ENCODE measurements at regions not wholly inside any gene's neighbourhood (a gene's known extent, or its start where the extent isn't known, plus 50 kb on each side); places are given as distances from the start of the nearest gene placed in this dataset.
"Not testable (repeated sequence)": the region's sequence is repeated elsewhere in the genome, so short reads cannot be mapped to it uniquely, and the experiment has no call there.

DNA sequence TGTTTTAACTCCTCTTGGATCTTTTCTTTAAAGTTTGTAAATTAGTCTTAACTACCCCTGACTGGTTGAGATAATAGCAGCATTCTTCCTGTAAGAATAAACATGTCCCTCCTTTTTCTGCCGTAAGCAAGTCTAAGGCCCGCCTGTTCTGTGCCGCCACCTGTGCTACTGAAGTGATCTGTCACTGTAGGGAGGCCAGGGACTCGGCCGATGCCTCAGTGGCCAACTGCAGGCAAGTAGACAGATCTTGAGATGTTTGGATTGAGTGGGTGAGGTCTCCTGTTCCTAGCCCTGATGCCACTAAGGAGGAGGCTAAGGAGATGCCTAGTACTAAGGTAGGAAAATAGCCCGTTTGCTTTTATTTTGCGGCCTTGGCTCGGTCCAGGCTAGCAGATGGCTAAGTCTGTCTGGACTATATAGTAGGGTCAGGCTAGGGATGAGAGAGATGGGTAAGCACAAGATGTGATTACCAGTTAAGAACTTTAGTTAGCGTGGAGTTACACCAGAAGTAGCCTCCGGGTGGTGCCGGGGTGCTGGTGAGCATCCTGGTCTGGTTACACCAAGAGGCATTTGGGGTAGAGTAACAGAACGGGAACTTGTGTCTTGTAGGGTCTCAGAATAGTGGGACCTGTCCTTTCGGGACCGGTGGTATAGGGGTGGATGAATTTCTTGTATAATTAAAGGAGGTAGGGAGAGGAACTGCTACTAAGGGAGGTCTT is 584.2 kb downstream of the SUCLG1 start:
- no peak for DNase-seq (ENCODE audit: low spot score)

DNA sequence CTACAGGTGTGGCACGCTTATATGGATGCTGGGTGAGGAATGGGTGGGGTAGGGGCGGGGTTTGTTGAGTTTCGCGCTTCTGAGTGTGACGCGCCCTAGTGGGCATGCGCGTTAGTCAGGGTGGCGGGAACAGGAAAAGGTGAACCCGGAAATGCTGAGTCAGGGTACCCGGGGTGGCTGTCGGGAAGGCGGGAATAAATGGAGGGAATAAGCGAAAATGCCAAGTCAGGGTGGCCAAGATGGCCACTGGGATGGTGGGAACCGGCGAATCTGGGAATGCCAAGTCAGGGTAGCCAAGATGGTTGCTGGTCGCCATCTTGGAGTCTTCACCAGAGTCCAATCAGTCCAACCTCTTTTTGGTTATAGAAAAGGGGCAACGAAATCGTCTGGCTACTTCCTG is 585.0 kb downstream of the SUCLG1 start:
- no peak for DNase-seq (ENCODE audit: low spot score)

- no peak for DNase-seq (ENCODE audit: low spot score)
Measured at GRCh38 chr2:83873110-83873509, 586.0 kb downstream of the SUCLG1 start.

DNA sequence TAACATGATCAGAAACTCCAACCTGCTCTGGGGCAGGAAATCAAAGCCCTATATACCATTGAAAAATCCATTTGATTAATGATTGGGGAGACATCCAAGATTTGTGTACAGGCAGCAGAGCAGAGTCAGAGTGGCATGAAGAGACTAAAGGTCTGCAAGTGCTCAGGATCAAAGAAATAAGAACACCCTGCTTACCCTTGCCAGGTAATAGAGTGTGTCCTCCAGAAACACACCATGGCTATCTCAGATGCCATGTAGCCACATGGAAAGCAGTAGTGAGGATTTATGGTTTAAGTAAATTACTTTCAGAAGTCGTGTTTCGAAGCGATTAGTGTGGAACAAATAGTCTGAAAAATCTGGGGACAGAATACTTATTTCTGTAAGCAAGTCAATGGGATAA is 592.9 kb downstream of the SUCLG1 start:
- DNase-seq (ENCODE audit: low spot score) = no peak

- no peak for DNase-seq (ENCODE audit: low spot score)
Measured at GRCh38 chr2:83862600-83862999, 596.5 kb downstream of the SUCLG1 start.

DNA sequence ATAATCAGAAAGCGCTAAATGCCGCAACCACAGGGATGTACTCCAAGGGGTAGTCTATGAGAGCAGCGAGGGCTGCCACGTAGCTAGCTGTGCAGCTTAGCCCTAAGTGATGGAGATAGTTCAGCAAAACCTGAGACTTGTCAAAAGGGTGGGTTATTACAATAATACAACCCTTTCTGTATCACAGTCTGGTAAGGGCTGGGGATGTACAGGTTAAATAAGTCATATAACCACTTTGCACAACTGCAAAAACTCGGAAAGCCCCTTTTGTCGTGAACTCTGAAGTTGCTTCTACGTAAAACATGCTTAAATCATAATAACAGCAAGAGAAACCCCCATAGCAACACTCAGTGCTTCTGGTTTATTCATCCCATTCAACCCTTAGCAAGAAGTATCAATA is 598.8 kb downstream of the SUCLG1 start:
- DNase-seq (ENCODE audit: low spot score) = no peak

DNA sequence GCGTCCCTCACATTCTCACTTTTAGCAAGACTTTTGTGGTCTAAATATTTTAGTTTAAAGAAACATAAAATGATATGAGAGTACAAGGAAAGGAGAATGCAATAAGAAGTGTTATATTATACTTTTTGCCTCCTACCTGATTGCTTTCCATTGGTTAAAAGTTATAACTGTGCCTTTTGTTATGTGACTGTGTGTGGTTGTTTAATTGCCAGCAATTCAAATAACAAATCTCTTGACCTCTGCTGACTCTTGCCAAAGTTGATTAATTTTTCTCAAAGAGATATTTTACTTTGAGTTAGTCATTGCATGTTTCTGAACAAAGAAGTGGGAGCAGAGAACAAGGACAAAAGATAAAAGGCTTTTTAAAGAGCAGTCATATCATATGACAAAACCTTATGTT is 599.5 kb downstream of the SUCLG1 start:
- DNase-seq (ENCODE audit: low spot score) = no peak

DNA sequence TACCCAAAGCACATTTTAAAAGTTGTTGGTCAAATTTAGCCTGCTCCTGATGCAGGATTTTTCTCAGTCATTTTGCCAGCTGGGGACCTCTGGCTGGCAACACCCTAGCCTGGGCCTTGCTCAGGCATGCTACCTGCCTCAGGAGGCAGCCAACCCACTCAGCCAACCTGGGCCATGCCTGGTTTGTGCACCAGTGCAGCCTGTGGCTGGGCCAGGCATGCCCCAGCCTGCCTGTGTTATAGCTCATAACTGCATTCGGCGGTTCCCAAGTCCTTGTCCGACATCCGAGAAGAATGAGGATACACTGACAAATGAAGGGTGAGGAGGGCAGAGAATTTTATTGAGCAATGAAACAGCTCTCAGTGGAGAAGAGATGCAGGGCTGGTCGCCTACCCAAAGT is 608.0 kb downstream of the SUCLG1 start:
- no peak for DNase-seq (ENCODE audit: low spot score)

- DNase-seq (ENCODE audit: low spot score) = no peak
Measured at GRCh38 chr2:83850071-83850725, 608.9 kb downstream of the SUCLG1 start.

GRCh38 chr2:83844490-83844889 is 614.6 kb downstream of the SUCLG1 start:
- DNase-seq (ENCODE audit: low spot score) = no peak

- DNase-seq (ENCODE audit: low spot score) = no peak
Measured at GRCh38 chr2:83842421-83842820, 616.7 kb downstream of the SUCLG1 start.

DNA sequence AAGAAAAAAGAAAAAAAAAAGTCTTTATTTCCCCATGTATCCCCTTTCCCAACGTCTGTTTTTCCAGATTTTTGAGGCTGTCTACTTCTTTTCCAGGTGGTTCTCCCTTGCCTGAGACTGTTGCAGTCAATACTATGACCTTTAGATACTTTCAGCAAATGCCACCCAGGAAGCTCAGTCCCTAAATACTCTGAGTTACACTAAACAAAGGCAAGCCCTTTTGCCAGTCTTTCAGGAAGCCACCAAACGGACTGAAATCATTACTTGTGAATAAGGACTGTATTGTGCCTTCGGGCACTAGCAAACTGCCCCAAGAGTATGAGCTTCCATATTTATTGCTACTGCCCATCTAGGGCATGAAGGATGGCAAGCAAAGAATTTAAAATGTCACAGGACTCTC is 621.3 kb downstream of the SUCLG1 start:
- DNase-seq (ENCODE audit: low spot score) = no peak

DNA sequence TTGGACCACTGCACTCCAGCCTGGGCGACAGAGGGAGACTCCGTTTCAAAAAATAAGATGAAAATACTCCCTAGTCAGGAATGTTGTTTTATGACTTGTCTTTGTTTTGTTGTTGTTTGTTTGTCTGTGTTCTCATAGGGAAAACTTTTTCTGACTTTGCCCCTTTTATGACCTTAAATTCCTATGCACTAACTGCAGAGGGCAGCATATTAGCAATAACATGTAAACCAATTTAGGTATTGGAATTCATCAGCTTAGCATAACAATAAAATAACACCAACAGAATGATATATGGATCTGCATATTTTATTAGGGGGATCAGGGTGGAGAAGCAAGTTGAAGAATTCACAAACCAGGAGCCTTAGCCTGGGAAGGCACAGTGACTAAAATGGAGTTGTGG is 631.5 kb downstream of the SUCLG1 start:
- no peak for DNase-seq (ENCODE audit: low spot score)

DNA sequence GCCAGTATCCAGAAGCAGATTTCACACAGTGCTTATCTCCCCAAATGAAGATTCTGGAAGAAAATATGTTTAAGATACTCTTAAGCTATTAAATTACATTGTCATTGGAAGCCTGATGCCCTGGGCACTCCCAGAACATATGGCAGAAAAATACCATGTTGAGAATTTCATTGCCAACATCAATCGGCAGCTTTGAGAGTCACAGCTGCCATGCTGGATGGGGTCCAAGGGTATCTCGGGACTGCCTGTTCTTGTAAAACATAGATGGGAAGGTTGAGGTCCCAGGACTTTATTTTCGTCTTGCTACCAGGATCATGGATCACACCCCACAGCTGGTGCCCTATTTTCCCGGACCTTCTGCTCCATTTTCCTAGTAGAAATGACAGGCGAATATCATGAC is 632.5 kb downstream of the SUCLG1 start:
- DNase-seq (ENCODE audit: low spot score) = no peak

DNA sequence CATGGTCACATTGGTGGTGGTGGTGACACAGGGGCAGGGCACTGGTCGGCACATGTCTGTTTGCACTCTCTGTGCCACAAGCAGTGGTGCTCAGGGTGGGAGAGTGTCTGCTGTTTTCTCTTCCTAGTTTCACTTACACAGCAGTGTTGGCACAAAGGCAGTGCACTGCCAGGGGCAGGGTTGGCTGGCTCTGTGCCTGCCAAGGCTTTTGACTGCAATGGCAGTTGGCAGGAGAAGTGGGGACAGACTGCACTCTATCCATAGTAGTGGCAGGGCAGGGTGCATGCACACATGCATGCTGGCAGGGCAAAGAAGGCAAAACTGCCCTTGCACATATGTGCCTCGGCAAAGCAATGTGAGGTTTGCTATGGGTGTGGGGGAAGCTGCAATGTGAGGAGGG is 635.9 kb downstream of the SUCLG1 start:
- no peak for DNase-seq (ENCODE audit: low spot score)

DNA sequence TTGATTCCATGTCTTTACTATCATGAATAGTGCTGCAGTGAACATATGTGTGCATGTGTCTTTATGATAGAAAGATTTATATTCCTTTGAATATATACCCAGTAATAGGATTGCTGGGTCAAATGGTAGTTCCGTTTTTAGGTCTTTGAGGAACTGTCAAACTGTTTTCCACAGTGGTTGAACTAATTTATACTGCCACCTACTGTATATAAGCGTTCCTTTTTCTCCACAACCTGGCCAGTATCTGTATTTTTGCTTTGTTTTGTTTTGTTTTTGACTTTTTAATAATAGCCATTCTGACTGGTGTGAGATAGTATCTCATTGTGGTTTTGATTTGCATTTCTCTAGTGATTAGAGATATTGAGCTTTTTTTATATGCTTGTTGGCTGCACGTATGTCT is 641.6 kb downstream of the SUCLG1 start:
- no peak for DNase-seq (ENCODE audit: low spot score)

DNA sequence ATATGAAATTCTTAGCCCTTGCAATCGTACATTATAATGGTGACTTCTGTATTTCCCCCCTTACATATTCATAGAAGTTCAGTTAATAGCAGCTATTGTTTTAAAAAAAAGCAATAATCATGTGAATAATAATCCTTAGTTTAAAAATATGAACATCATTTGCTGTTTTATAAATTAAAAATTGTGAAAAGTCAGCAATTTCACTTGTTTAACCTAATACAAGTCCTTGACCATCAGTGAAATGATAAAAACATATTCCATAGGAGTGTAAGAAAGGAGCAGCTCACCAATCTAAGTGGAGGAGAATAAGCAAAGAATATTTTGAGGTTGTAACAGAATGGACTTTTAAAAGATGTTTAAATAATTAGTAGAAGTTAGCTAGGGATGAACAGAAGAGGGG is 650.2 kb downstream of the SUCLG1 start:
- no peak for DNase-seq (ENCODE audit: low spot score)

DNA sequence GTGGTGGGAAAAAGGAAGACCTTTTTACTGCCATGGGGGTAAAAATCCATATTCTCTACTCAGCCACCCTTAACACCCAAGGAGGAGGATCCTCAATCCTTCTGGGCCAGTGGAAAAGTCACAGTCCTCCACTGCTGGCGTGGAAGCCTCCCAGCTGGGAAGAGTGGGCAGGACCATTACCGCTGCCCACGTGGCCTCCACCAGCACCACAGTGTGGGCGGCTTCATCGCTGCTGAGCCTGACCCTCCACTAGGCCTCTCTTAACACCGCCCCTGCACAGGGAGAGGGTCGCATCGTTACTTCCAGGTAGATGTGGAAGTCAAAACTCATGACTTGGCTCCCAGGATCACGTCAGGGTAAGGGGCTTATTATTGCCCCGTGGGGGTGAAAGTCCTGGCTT is 656.5 kb downstream of the SUCLG1 start:
- no peak for DNase-seq (ENCODE audit: low spot score)

GRCh38 chr2:83795777-83796176 is 663.3 kb downstream of the SUCLG1 start:
- DNase-seq (ENCODE audit: low spot score) = no peak

- not testable (repeated sequence) for DNase-seq (ENCODE audit: low spot score)
Measured at GRCh38 chr2:83790467-83790866, 668.6 kb downstream of the SUCLG1 start.

GRCh38 chr2:83789674-83790073 is 669.4 kb downstream of the SUCLG1 start:
- DNase-seq (ENCODE audit: low spot score) = not testable (repeated sequence)

GRCh38 chr2:83788938-83789566 is 670.0 kb downstream of the SUCLG1 start:
- not testable (repeated sequence) for DNase-seq (ENCODE audit: low spot score)

GRCh38 chr2:83787189-83787588 is 671.9 kb downstream of the SUCLG1 start:
- DNase-seq (ENCODE audit: low spot score) = no peak

Data from left forelimb (tissue), 1 donor.